Endothelial cell of umbilical vein (primary cell): ENCODE measurements at regions not wholly inside any gene's neighbourhood (a gene's known extent, or its start where the extent isn't known, plus 50 kb on each side); places are given as distances from the start of the nearest gene placed in this dataset.

ENCODE experiments used
- CTCF ChIP-seq, 2 donors: IDR thresholded peaks; 1 replicate in 1 of 2; 2 replicates in 1 of 2; pipeline ENCODE4 v1.5.1; 2011; ENCODE audit warnings: low read length in 2 of 2, mild to moderate bottlenecking in 2 of 2, moderate library complexity in 2 of 2, control low read depth in 1 of 2, inconsistent platforms in 1 of 2, low read depth in 1 of 2; ENCODE audit not compliant: insufficient read depth in 1 of 2; ENCODE audit errors: extremely low read depth in 1 of 2
- JUN ChIP-seq: IDR thresholded peaks from 2 replicates; pipeline ENCODE4 v1.6.1; 2011; ENCODE audit warnings: borderline replicate concordance, low read depth; ENCODE audit not compliant: insufficient read length, insufficient read depth
- POLR2A ChIP-seq: IDR thresholded peaks from 2 replicates; pipeline ENCODE4 v1.6.1; 2012; ENCODE audit warnings: low read depth, mild to moderate bottlenecking, control low read depth, low read length

- TF ChIP-seq POLR2A = no peak
- TF ChIP-seq CTCF (IDR thresholded peaks at IDR 0.05; ENCODE audit: extremely low read depth in 1 of 2, insufficient read depth in 1 of 2, low read depth in 1 of 2, low read length in 2 of 2) = no peak
- TF ChIP-seq JUN = no peak
These were observed 165.7 kb downstream of the RHOU start for GRCh38 chr1:228900886-228901392.
